Subcutaneous abdominal adipose tissue (tissue), 5 donors: ENCODE measurements at regions not wholly inside any gene's neighbourhood (a gene's known extent, or its start where the extent isn't known, plus 50 kb on each side); places are given as distances from the start of the nearest gene placed in this dataset.

Experiments used
- H3K27ac ChIP-seq: one replicate; pipeline ENCODE4 v1.7.0; 2013; ENCODE audit warnings: low read depth, mild to moderate bottlenecking, inconsistent platforms, low read length, moderate library complexity
- H3K27me3 ChIP-seq, 5 donors: one replicate each; pipeline ENCODE4 v1.7.0; 2013; ENCODE audit warnings: low read length in 5 of 5, inconsistent platforms in 1 of 5; ENCODE audit not compliant: control insufficient read depth in 5 of 5, insufficient read depth in 4 of 5
- H3K36me3 ChIP-seq, 5 donors: one replicate each; pipeline ENCODE4 v1.7.0; 2013; ENCODE audit warnings: low read length in 5 of 5; ENCODE audit not compliant: control insufficient read depth in 5 of 5, insufficient read depth in 5 of 5
- H3K4me1 ChIP-seq, 5 donors: one replicate each; pipeline ENCODE4 v1.7.0; 2013; ENCODE audit warnings: low read length in 5 of 5, mild to moderate bottlenecking in 3 of 5, moderate library complexity in 1 of 5; ENCODE audit not compliant: control insufficient read depth in 5 of 5, insufficient read depth in 5 of 5
- H3K4me3 ChIP-seq, 5 donors: one replicate each; pipeline ENCODE4 v1.7.0; 2013; ENCODE audit warnings: low read length in 5 of 5, low read depth in 1 of 5
- H3K9ac ChIP-seq, 5 donors: one replicate each; pipeline ENCODE4 v1.7.0; 2013; ENCODE audit warnings: low read length in 5 of 5, mild to moderate bottlenecking in 4 of 5, moderate library complexity in 3 of 5
- H3K9me3 ChIP-seq, 5 donors: one replicate each; pipeline ENCODE4 v1.7.0; 2013; ENCODE audit warnings: low read length in 5 of 5; ENCODE audit not compliant: control insufficient read depth in 5 of 5
- donor health status: healthy.
- donor health status: healthy.
- donor health status: healthy.
- donor health status: healthy.
- donor health status: healthy.

DNA sequence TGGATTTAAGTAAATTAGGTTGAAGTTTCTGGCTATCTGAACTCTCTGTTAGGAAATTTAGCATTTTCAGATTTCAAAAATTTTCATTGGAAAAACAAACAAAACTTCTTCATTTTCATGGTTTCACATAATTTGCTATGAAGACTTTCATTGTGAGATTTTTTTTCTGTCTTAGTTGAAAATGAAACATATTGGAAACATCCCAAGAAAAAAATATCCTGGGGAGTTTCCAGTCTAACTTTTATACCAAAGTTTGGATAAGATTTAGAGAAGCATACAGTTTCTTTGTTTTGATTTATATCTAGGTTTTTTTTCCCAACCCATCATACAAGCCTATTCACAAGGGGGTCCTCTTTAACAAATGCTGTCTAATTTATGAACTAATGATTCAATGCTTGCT is 300.5 kb upstream of the SEMA3A start:
- Histone ChIP-seq H3K4me3 (no peak overlapping the region), H3K4me1 (peaks cover 0 to 22% (median 0%) of the 10 kb centered on the region in 5 donors), H3K36me3 (no peaks in the 10 kb centered on the region), H3K27ac (no peak overlapping the region), H3K27me3 (no peaks in the 10 kb centered on the region), H3K9me3 (no peaks in the 10 kb centered on the region), H3K9ac (no peak overlapping the region)

DNA sequence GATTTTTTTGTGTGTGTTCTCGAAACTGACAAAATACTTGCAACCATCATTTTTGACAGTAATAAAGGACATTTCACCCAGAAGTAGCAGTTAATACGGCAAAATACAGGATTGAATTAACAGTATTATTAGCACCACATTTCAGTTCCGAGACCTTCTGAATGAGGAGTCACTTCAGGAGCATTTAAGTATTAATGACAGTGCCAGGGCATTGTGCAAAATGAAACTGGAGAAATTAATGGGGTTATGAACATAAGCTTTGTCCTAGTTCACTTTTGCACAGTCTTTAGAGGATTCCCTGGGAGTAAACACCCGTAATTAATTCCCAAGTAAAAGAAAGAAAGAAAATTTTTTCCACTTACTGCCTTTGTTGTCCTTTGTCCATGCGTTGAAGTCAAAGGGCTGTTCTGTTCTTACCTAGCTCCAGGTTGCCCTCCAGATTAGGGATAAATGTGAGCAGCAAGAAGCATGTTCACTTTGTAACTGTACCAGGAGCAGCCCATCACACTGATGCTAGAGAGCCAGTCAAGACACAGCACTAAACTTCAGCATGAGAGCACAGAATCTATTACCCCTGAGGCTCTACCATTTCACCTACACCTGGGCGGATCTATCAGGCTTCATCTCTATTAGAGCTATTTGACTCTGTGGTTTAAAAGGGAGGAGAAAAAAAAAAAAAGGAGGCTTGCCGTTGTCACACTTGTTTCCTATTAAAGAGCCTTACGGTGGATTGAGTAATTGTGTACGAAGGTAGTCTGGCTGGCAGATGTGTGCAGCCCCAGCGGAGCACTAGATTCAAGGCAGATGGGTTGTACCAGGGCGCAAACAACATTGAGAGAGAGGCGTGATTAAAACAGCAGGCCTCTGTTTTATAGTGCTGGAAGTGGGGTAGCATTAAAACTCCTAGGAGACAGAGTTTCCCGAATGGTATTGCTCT is 297.8 kb upstream of the SEMA3A start:
- H3K9me3 ChIP-seq, result no peaks in the 10 kb centered on the region
- H3K9ac ChIP-seq, result peak overlapping the region; percentile 40 to 58 (median 54)
- peaks cover 0 to 18% (median 0%) of the 10 kb centered on the region in 5 donors for H3K4me1 ChIP-seq
- H3K36me3 ChIP-seq, result no peaks in the 10 kb centered on the region
- H3K27me3 ChIP-seq, result no peaks in the 10 kb centered on the region
- peak overlapping the region; percentile 52 to 73 (median 63) for H3K4me3 ChIP-seq
- H3K27ac ChIP-seq, result peak overlapping the region; percentile 97

DNA sequence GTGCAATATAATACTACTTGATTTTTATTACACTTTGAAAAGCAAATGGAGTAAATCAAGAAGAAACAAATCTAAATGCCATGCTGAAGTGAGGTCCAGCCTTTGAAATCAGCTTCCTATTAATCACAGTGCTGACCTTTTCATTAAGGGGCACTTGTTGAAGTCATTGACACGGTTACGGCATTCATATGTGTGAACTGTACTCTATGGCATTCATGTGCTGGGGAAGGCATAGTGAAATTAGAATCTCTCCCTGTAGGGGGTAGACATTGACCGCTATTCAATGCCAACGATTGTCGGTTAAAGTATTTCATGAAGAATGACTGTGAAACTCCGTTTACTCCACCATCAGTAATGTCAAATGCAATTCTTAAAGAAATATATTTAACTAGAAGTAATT is 296.1 kb upstream of the SEMA3A start:
- Histone ChIP-seq H3K4me1 (peaks cover 0 to 16% (median 0%) of the 10 kb centered on the region in 5 donors), H3K4me3 (peak overlapping the region in 4 of 5 donors; percentile 1 to 73 (median 58)), H3K27ac (peak overlapping the region; percentile 97), H3K36me3 (no peaks in the 10 kb centered on the region), H3K27me3 (no peaks in the 10 kb centered on the region), H3K9ac (no peak overlapping the region), H3K9me3 (no peaks in the 10 kb centered on the region)

GRCh38 chr7:84484502-84485079 is 290.0 kb upstream of the SEMA3A start:
- H3K9me3 ChIP-seq, result no peaks in the 10 kb centered on the region
- H3K36me3 ChIP-seq, result no peaks in the 10 kb centered on the region
- no peak overlapping the region for H3K9ac ChIP-seq
- H3K27ac ChIP-seq, result no peak overlapping the region
- H3K4me3 ChIP-seq, result no peak overlapping the region
- H3K27me3 ChIP-seq, result no peaks in the 10 kb centered on the region
- no peaks in the 10 kb centered on the region for H3K4me1 ChIP-seq

DNA sequence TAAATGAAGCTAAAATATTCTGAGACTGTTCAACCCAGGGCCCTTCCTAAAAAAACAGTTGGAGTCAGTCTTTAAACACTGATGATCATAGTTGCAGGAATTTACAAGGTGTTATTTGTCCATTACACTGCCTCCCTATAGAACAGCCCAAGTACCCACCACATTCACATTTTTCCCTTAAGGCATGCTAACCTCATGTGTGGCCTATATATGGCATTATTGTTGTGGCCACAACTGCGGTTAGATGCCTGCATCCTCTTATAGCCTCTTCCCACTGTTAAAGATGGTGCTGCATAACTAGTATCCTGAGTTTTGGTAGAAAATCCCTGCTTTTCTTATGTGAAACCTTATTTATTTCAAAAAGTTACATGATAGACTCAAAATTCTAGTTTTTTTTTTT is 287.9 kb upstream of the SEMA3A start:
- H3K4me3 ChIP-seq, result no peak overlapping the region
- no peak overlapping the region for H3K9ac ChIP-seq
- no peaks in the 10 kb centered on the region for H3K27me3 ChIP-seq
- no peak overlapping the region for H3K27ac ChIP-seq
- no peaks in the 10 kb centered on the region for H3K4me1 ChIP-seq
- no peaks in the 10 kb centered on the region for H3K9me3 ChIP-seq
- H3K36me3 ChIP-seq, result no peaks in the 10 kb centered on the region

GRCh38 chr7:84479059-84479458 is 284.5 kb upstream of the SEMA3A start:
- H3K4me3 ChIP-seq, result no peak overlapping the region
- no peaks in the 10 kb centered on the region for H3K9me3 ChIP-seq
- H3K27ac ChIP-seq, result no peak overlapping the region
- H3K4me1 ChIP-seq, result no peaks in the 10 kb centered on the region
- no peaks in the 10 kb centered on the region for H3K36me3 ChIP-seq
- no peak overlapping the region for H3K9ac ChIP-seq
- H3K27me3 ChIP-seq, result no peaks in the 10 kb centered on the region

DNA sequence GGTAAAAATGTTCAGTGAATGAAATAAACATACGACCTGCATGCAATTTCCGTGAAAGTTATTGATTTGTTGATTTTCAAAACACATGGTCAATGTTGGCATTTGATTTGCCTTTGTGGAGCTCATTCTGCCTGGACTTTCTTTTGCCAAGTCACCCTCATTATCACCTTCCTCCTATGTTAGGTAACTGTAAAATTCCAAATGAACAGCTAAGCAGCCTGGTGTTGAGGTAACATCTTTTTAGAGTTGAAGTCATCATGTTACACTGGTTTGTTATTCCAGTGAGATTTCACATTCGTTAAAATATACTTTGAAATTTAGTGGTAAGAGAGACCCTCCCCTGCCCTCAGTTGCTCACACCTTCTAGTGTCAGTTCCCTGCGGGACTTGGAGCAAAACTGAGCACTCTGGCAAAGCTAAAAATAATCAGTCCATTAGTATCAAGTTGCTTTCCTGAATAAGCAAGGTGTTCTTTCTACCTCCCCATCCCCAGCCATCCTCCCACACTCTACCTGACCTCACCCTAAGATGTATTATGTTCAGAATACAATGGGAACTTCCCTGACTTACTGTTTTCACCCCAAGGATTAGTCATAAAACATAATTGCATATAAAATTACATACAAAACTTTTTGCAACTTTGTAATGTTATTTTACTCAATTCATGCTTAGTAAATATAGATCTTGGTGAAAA is 283.3 kb upstream of the SEMA3A start:
- Histone ChIP-seq H3K9ac (no peak overlapping the region), H3K27ac (no peak overlapping the region), H3K4me3 (no peak overlapping the region), H3K4me1 (no peaks in the 10 kb centered on the region), H3K9me3 (no peaks in the 10 kb centered on the region), H3K27me3 (no peaks in the 10 kb centered on the region), H3K36me3 (no peaks in the 10 kb centered on the region)

DNA sequence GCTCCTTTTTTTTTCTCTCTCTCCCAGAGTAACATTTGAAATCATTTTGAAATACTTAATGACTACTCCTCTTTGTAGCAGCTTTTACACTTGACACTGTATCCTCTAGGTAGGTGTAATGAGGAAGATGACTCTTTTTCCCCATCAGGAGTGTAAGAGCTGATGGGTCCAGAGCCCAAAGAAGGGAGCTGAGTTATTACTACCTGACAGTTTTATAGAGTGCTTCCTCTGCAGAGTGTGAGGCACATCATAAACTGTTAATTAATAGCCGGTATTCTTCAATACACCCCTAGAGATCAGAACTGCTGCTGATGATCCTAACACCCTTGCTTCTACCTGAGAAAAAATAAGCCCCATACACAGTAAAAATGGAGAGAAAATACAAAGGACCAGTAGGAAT is 279.8 kb upstream of the SEMA3A start:
- H3K36me3 ChIP-seq, result no peaks in the 10 kb centered on the region
- no peak overlapping the region for H3K9ac ChIP-seq
- peaks cover 0 to 15% (median 0%) of the 10 kb centered on the region in 5 donors for H3K4me1 ChIP-seq
- H3K4me3 ChIP-seq, result no peak overlapping the region
- H3K27ac ChIP-seq, result no peak overlapping the region
- H3K27me3 ChIP-seq, result no peaks in the 10 kb centered on the region
- no peaks in the 10 kb centered on the region for H3K9me3 ChIP-seq

GRCh38 chr7:84471576-84471975 is 277.0 kb upstream of the SEMA3A start:
- H3K36me3 ChIP-seq, result peaks cover 0 to 3% (median 0%) of the 10 kb centered on the region in 5 donors
- H3K4me3 ChIP-seq, result no peak overlapping the region
- no peak overlapping the region for H3K27ac ChIP-seq
- no peaks in the 10 kb centered on the region for H3K27me3 ChIP-seq
- H3K4me1 ChIP-seq, result peaks cover 0 to 15% (median 0%) of the 10 kb centered on the region in 5 donors
- H3K9ac ChIP-seq, result no peak overlapping the region
- H3K9me3 ChIP-seq, result no peaks in the 10 kb centered on the region

- no peak overlapping the region for H3K27ac ChIP-seq
Observed at GRCh38 chr7:84469034-84469433, 274.4 kb upstream of the SEMA3A start.

More at GRCh38 chr7:84469034-84469433, 274.4 kb upstream of the SEMA3A start:
- H3K4me1 ChIP-seq, result peaks cover 0 to 16% (median 0%) of the 10 kb centered on the region in 5 donors
- no peak overlapping the region for H3K9ac ChIP-seq
- no peak overlapping the region for H3K4me3 ChIP-seq
- no peaks in the 10 kb centered on the region for H3K9me3 ChIP-seq
- H3K27me3 ChIP-seq, result no peaks in the 10 kb centered on the region
- peaks cover 0 to 4% (median 0%) of the 10 kb centered on the region in 5 donors for H3K36me3 ChIP-seq
